H1 (cell line): ENCODE measurements at regions not wholly inside any gene's neighbourhood (a gene's known extent, or its start where the extent isn't known, plus 50 kb on each side); places are given as distances from the start of the nearest gene placed in this dataset.

Source experiments
- CTCF ChIA-PET: fragments of 300-600 bp; sonication (Branson Sonifier 250); formaldehyde crosslinking; loops from one replicate; lab custom pipeline; 2021; ENCODE audit not compliant: partially characterized antibody; lab: Charles Lee
- POLR2A ChIA-PET: fragments of 300-600 bp; sonication (Branson Sonifier 250); formaldehyde crosslinking; loops from one replicate; lab custom pipeline; 2021; ENCODE audit warnings: inconsistent platforms; ENCODE audit not compliant: partially characterized antibody; lab: Charles Lee
- DNase-seq, 2 experiments: peaks; one replicate each; pipeline versions ENCODE4 v3.0.0 to v3.0.0-alpha.2; 2010 to 2022; ENCODE audit warnings: low spot score in 2 of 2, low read depth in 1 of 2, mixed read lengths in 1 of 2
- FAIRE-seq: peaks from 2 replicates; lab custom pipeline; 2011; peaks lifted over from hg19 to GRCh38; lab: Jason Lieb, UNC
- H2AFZ ChIP-seq: 2 replicates; pipeline ENCODE4 v1.8.1; 2012; ENCODE audit warnings: low read length, inconsistent platforms
- H2AK5ac ChIP-seq: 2 replicates; pipeline ENCODE4 v1.6.1; 2013; ENCODE audit warnings: low read depth, low read length
- H2BK120ac ChIP-seq: replicated peaks from 2 replicates; pipeline ENCODE3; 2013; ENCODE audit warnings: low read depth, low read length, inconsistent platforms
- H2BK12ac ChIP-seq: 2 replicates; pipeline ENCODE4 v1.6.1; 2013; ENCODE audit warnings: low read depth, low read length
- H2BK15ac ChIP-seq: 2 replicates; pipeline ENCODE4 v1.6.1; 2013; ENCODE audit warnings: low read length
- H2BK20ac ChIP-seq: 2 replicates; pipeline ENCODE4 v1.6.1; 2013; ENCODE audit warnings: low read length
- H2BK5ac ChIP-seq: 2 replicates; pipeline ENCODE4 v1.6.1; 2013; ENCODE audit warnings: low read depth, low read length
- H3K14ac ChIP-seq: 2 replicates; pipeline ENCODE4 v1.6.1; 2013; ENCODE audit warnings: inconsistent platforms; ENCODE audit not compliant: insufficient read length
- H3K18ac ChIP-seq: 2 replicates; pipeline ENCODE4 v1.6.1; 2013; ENCODE audit warnings: low read length; ENCODE audit errors: extremely low read depth
- H3K23ac ChIP-seq: 2 replicates; pipeline ENCODE4 v1.6.1; 2013; ENCODE audit warnings: inconsistent platforms; ENCODE audit not compliant: insufficient read length
- H3K23me2 ChIP-seq: 2 replicates; pipeline ENCODE4 v1.6.1; 2013; ENCODE audit warnings: low read depth, low read length
- H3K27ac ChIP-seq: 2 replicates; pipeline ENCODE4 v1.6.1; 2011; ENCODE audit warnings: low read depth, low read length, inconsistent platforms
- H3K27me3 ChIP-seq, 4 experiments: replicated peaks in 1 of 4; 1 replicate in 1 of 4; 2 replicates in 3 of 4; pipeline versions ENCODE4 v1.6.1 to v1.8.1; 2011 to 2013; ENCODE audit warnings: low read length in 3 of 4, mild to moderate bottlenecking in 3 of 4, inconsistent platforms in 2 of 4, mixed read lengths in 2 of 4, moderate library complexity in 1 of 4; ENCODE audit not compliant: control insufficient read depth in 3 of 4, insufficient read depth in 3 of 4; ENCODE audit errors: extremely low read depth in 1 of 4
- H3K36me3 ChIP-seq, 4 experiments: 2 replicates each; pipeline versions ENCODE4 v1.6.1 to v1.8.1; 2011 to 2013; ENCODE audit warnings: mild to moderate bottlenecking in 4 of 4, low read length in 3 of 4, moderate library complexity in 2 of 4, control low read depth in 1 of 4, inconsistent platforms in 1 of 4; ENCODE audit not compliant: insufficient read depth in 4 of 4, control insufficient read depth in 2 of 4
- H3K4ac ChIP-seq: replicated peaks from 2 replicates; pipeline ENCODE3; 2013; ENCODE audit warnings: low read length, low read depth, mixed read lengths, inconsistent platforms; ENCODE audit not compliant: insufficient read length
- H3K4me1 ChIP-seq, 4 experiments: replicated peaks in 1 of 4; 1 replicate in 1 of 4; 2 replicates in 3 of 4; pipeline versions ENCODE4 v1.6.1 to v1.8.1; 2011 to 2013; ENCODE audit warnings: low read length in 3 of 4, inconsistent platforms in 2 of 4, mixed read lengths in 1 of 4; ENCODE audit not compliant: insufficient read depth in 4 of 4, control insufficient read depth in 3 of 4
- H3K4me2 ChIP-seq, 2 experiments: 2 replicates each; pipeline versions ENCODE4 v1.6.1 to v1.8.1; 2011 to 2013; ENCODE audit warnings: low read depth in 2 of 2, low read length in 2 of 2, control low read depth in 1 of 2, inconsistent platforms in 1 of 2, mild to moderate bottlenecking in 1 of 2; ENCODE audit not compliant: insufficient read depth in 1 of 2
- H3K4me3 ChIP-seq, 4 experiments: fragments of 200-600, 300-600 bp in 1 of 4; sonication (generic), shearing (Covaris generic), sonication (Bioruptor Twin) in 1 of 4; 2 replicates each; pipeline versions ENCODE4 v1.5.1 to v1.8.1; 2011 to 2016; ENCODE audit warnings: low read length in 4 of 4, low read depth in 3 of 4, control low read depth in 2 of 4, inconsistent platforms in 2 of 4, mild to moderate bottlenecking in 2 of 4, mixed read lengths in 1 of 4, moderate library complexity in 1 of 4; ENCODE audit not compliant: insufficient read depth in 2 of 4; ENCODE audit errors: extremely low read depth in 1 of 4
- H3K56ac ChIP-seq: replicated peaks from 2 replicates; pipeline ENCODE3; 2013; ENCODE audit warnings: low read depth, mild to moderate bottlenecking, mixed read lengths, low read length, inconsistent platforms; ENCODE audit not compliant: insufficient read length
- H3K79me1 ChIP-seq: 2 replicates; pipeline ENCODE4 v1.6.1; 2013; ENCODE audit warnings: low read depth, low read length, control low read depth
- H3K79me2 ChIP-seq, 2 experiments: 2 replicates each; pipeline versions ENCODE4 v1.6.1 to v1.8.1; 2012 to 2013; ENCODE audit warnings: low read length in 2 of 2, mild to moderate bottlenecking in 2 of 2, inconsistent platforms in 1 of 2; ENCODE audit not compliant: insufficient read depth in 2 of 2, control insufficient read depth in 1 of 2
- H3K9ac ChIP-seq, 4 experiments: replicated peaks in 1 of 4; 1 replicate in 1 of 4; 2 replicates in 3 of 4; pipeline versions ENCODE4 v1.6.1 to v1.8.1; 2011 to 2013; ENCODE audit warnings: low read depth in 3 of 4, low read length in 3 of 4, control low read depth in 2 of 4, mild to moderate bottlenecking in 2 of 4, moderate library complexity in 2 of 4, inconsistent platforms in 1 of 4; ENCODE audit errors: extremely low read depth in 1 of 4
- H3K9me3 ChIP-seq, 2 experiments: 2 replicates each; pipeline versions ENCODE4 v1.6.1 to v1.8.1; 2012 to 2013; ENCODE audit warnings: mild to moderate bottlenecking in 2 of 2, moderate library complexity in 2 of 2, control low read depth in 1 of 2, inconsistent platforms in 1 of 2, low read depth in 1 of 2, low read length in 1 of 2, mixed read lengths in 1 of 2; ENCODE audit not compliant: insufficient read depth in 2 of 2
- H4K20me1 ChIP-seq, 2 experiments: replicated peaks in 1 of 2; 2 replicates each; pipeline versions ENCODE3 to v1.8.1; 2011 to 2013; ENCODE audit warnings: inconsistent platforms in 2 of 2, low read length in 2 of 2, mild to moderate bottlenecking in 1 of 2; ENCODE audit not compliant: insufficient read depth in 2 of 2, control insufficient read depth in 1 of 2
- H4K5ac ChIP-seq: 2 replicates; pipeline ENCODE4 v1.6.1; 2013; ENCODE audit warnings: low read length, low read depth, mixed read lengths, inconsistent platforms; ENCODE audit not compliant: insufficient read length
- H4K8ac ChIP-seq: 2 replicates; pipeline ENCODE4 v1.8.0; 2013; ENCODE audit warnings: mild to moderate bottlenecking, moderate library complexity, low read length, inconsistent platforms; ENCODE audit not compliant: insufficient read depth; ENCODE audit errors: extremely low read depth
- H4K91ac ChIP-seq: replicated peaks from 2 replicates; pipeline ENCODE3; 2013; ENCODE audit warnings: low read length, mixed read lengths, inconsistent platforms; ENCODE audit not compliant: insufficient read length
- CEBPB ChIP-seq: IDR thresholded peaks from 2 replicates; pipeline ENCODE4 v1.6.1; 2012; ENCODE audit warnings: low read depth, low read length
- CHD1 ChIP-seq: IDR thresholded peaks from 2 replicates; pipeline ENCODE4 v1.6.1; 2012; ENCODE audit warnings: low read depth, low read length, improper control_type of control experiment
- EZH2 ChIP-seq: fragments of 200-600 bp; sonication (generic); IDR thresholded peaks from 2 replicates; pipeline ENCODE4 v1.7.1; 2012; ENCODE audit warnings: low read depth, mild to moderate bottlenecking, moderate library complexity, low read length, inconsistent platforms; ENCODE audit not compliant: severe bottlenecking
- GTF2F1 ChIP-seq: IDR thresholded peaks from 2 replicates; pipeline ENCODE4 v1.6.1; 2012; ENCODE audit warnings: low read depth, low read length, improper control_type of control experiment, borderline replicate concordance
- NRF1 ChIP-seq: IDR thresholded peaks from 2 replicates; pipeline ENCODE4 v1.6.1; 2011; ENCODE audit warnings: mild to moderate bottlenecking, low read depth, low read length, improper control_type of control experiment
- RAD21 ChIP-seq, 2 experiments: IDR thresholded peaks in 1 of 2; conservative IDR thresholded peaks in 1 of 2; 2 replicates each; pipeline ENCODE4 v1.6.1; 2011; ENCODE audit warnings: low read depth in 2 of 2, low read length in 2 of 2, improper control_type of control experiment in 1 of 2, inconsistent platforms in 1 of 2, mild to moderate bottlenecking in 1 of 2, moderate library complexity in 1 of 2
- RNF2 ChIP-seq: fragments of 200-900, 300-1000 bp; sonication (generic); IDR thresholded peaks from 2 replicates; pipeline ENCODE4 v1.7.1; 2016; ENCODE audit warnings: borderline replicate concordance, low read depth, mild to moderate bottlenecking, antibody characterized with exemption, low read length; ENCODE audit not compliant: poor library complexity, severe bottlenecking; ENCODE audit errors: missing control alignments
- SP4 ChIP-seq: IDR thresholded peaks from 2 replicates; pipeline ENCODE4 v1.6.1; 2012; ENCODE audit warnings: low read length, inconsistent platforms
- TCF12 ChIP-seq: IDR thresholded peaks from 2 replicates; pipeline ENCODE4 v1.6.1; 2011; ENCODE audit warnings: low read depth, mild to moderate bottlenecking, low read length
- WGBS, 2 experiments: shearing (Covaris generic) in 1 of 2; methylation state at CpG; one replicate each; pipeline versions ENCODE4 v1.1.6 to v1.1.7; 2013 to 2015; ENCODE audit warnings: low lambda C conversion rate in 2 of 2, mixed read lengths in 2 of 2, inconsistent platforms in 1 of 2, low coverage in 1 of 2, missing lambda C conversion rate in 1 of 2; ENCODE audit not compliant: insufficient replicate concordance in 2 of 2, insufficient coverage in 1 of 2, insufficient read length in 1 of 2; ENCODE audit errors: extremely low coverage in 1 of 2, missing lambda C conversion rate in 1 of 2; 5-methylcytosine and 5-hydroxymethylcytosine counted together

- H3K27me3 ChIP-seq = no peaks in the 10 kb centered on the region
- POLR2A ChIA-PET = no interaction called here
- DNase-seq = no peak
- TF ChIP-seq RAD21 (IDR thresholded peaks at IDR 0.05 in 1 of 2, conservative IDR thresholded peaks at IDR 0.05 in 1 of 2; ENCODE audit: low read depth in 2 of 2, low read length in 2 of 2) (no peak), RNF2 (no peak), TCF12 (no peak), EZH2 (no peak), NRF1 (no peak), CHD1 (no peak), CEBPB (no peak), GTF2F1 (no peak), SP4 (no peak)
Observed at GRCh38 chr12:113659416-113659815, 187.7 kb upstream of the LHX5 start.

More at GRCh38 chr12:113659416-113659815, 187.7 kb upstream of the LHX5 start:
- Histone ChIP-seq H3K36me3 (no peaks in the 10 kb centered on the region), H2BK15ac (no peak overlapping the region), H2BK120ac (no peak overlapping the region), H2BK20ac (no peak overlapping the region), H3K4ac (no peak overlapping the region), H3K9ac (no peak overlapping the region), H3K56ac (no peak overlapping the region), H3K4me3 (no peak overlapping the region), H3K23ac (no peak overlapping the region), H4K5ac (no peak overlapping the region), H3K18ac (no peak overlapping the region), H4K20me1 (no peaks in the 10 kb centered on the region), H3K14ac (no peak overlapping the region), H4K8ac (no peak overlapping the region), H2AK5ac (no peak overlapping the region), H3K4me2 (no peak overlapping the region), H3K27ac (no peak overlapping the region), H4K91ac (no peak overlapping the region), H3K79me1 (no peaks in the 10 kb centered on the region), H3K23me2 (no peaks in the 10 kb centered on the region), H3K4me1 (peaks cover 0 to 6% (median 3%) of the 10 kb centered on the region in 4 experiments; a peak in 3 of 7 replicates), H2BK12ac (no peak overlapping the region), H2AFZ (no peak overlapping the region), H3K79me2 (no peaks in the 10 kb centered on the region), H2BK5ac (no peak overlapping the region), H3K9me3 (peaks cover 2 to 4% of the 10 kb centered on the region in 2 experiments; a peak in 2 of 4 replicates)
- 93% methylated on average over 5 of the region's 5 CpGs; no CpG with 5 or more reads in 1 of the 2 experiments for WGBS, 2 experiments
- FAIRE-seq = no peak
- CTCF ChIA-PET = interaction anchor here (1.5 to 1.7 kb wide), 2 partner anchors 24 to 58 kb away, joined by 3 read pairs; no protein-coding TSS in a partner anchor
